ENCODE measurements at regions not wholly inside any gene's neighbourhood (a gene's known extent, or its start where the extent isn't known, plus 50 kb on each side); places are given as distances from the start of the nearest gene placed in this dataset.

- TF ChIP-seq, protein P1, sequence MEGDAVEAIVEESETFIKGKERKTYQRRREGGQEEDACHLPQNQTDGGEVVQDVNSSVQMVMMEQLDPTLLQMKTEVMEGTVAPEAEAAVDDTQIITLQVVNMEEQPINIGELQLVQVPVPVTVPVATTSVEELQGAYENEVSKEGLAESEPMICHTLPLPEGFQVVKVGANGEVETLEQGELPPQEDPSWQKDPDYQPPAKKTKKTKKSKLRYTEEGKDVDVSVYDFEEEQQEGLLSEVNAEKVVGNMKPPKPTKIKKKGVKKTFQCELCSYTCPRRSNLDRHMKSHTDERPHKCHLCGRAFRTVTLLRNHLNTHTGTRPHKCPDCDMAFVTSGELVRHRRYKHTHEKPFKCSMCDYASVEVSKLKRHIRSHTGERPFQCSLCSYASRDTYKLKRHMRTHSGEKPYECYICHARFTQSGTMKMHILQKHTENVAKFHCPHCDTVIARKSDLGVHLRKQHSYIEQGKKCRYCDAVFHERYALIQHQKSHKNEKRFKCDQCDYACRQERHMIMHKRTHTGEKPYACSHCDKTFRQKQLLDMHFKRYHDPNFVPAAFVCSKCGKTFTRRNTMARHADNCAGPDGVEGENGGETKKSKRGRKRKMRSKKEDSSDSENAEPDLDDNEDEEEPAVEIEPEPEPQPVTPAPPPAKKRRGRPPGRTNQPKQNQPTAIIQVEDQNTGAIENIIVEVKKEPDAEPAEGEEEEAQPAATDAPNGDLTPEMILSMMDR (IDR thresholded peaks at IDR 0.05; ENCODE audit: unreplicated experiment): no peak
- Mint-ChIP-seq H3K4me3 (ENCODE audit: unreplicated experiment) (no peak overlapping the region), H3K9me3 (ENCODE audit: unreplicated experiment) (no peaks in the 10 kb centered on the region), H3K27ac (ENCODE audit: low read depth, unreplicated experiment) (no peak overlapping the region), H3K27me3 (ENCODE audit: insufficient read depth, unreplicated experiment) (no peaks in the 10 kb centered on the region), H3K36me3 (ENCODE audit: insufficient read depth, unreplicated experiment) (no peaks in the 10 kb centered on the region), H3K4me1 (ENCODE audit: insufficient read depth, unreplicated experiment) (peaks cover 16% of the 10 kb centered on the region)
- ChIA-PET CTCF (interaction anchor here (0.6 kb wide), 2 partner anchors 25 to 781 kb away, joined by 3 to 5 read pairs; no protein-coding TSS in a partner anchor), POLR2A (interaction anchor here (0.7 to 1.3 kb wide), 2 partner anchors 31 to 36 kb away, joined by 3 read pairs; no protein-coding TSS in a partner anchor)
- intact Hi-C loops (cut with micrococcal nuclease): no loop called here
- no TSS peak for BruUV-seq (replicated peaks)
- no peak for DNase-seq (ENCODE audit: unreplicated experiment)
These were observed 60.6 kb upstream of the NEDD4L start for GRCh38 chr18:57983472-57983871.

DNA sequence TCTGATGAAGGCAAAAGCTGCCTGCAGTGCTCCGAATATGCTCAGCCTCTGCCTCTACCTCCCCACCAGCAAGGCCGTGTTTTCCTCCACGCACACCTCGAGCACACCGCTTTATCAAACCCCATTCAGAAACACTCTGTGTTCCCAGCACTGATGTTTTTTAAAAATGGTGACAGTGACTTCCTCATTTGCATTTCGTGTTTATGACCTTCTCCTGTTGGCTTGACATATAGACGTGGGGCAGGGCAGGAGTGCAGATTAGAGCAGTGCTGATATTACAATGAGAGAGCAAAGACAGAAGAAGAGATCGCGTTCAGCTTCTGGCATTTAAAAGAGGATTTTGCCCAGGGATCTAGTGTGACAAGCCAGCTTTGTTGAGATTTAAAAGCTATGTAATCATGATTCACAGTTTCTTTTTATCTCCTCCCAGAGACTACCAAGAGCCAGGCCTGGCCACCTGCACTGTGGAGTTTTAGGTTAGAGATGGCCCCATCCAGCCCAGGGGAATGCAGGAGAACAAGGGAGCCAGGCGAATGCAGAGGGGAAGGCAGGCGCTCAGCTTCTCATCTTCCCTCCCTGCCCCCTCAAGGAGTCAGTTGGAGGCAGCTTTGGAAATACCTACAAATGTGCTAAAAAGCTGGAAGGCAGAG is 61.5 kb upstream of the NEDD4L start:
- intact Hi-C loops (cut with micrococcal nuclease): no loop called here
- no peak for DNase-seq (ENCODE audit: unreplicated experiment)
- ChIA-PET CTCF (interaction anchor here (0.8 to 1.4 kb wide), 2 partner anchors 50 to 96 kb away, joined by 3 read pairs; no protein-coding TSS in a partner anchor), POLR2A (interaction anchor here (1.3 kb wide), 1 partner anchor 35 kb away, joined by 3 read pairs; no protein-coding TSS in a partner anchor)
- Mint-ChIP-seq H3K4me1 (ENCODE audit: insufficient read depth, unreplicated experiment) (peaks cover 16% of the 10 kb centered on the region), H3K27me3 (ENCODE audit: insufficient read depth, unreplicated experiment) (no peaks in the 10 kb centered on the region), H3K4me3 (ENCODE audit: unreplicated experiment) (no peak overlapping the region), H3K27ac (ENCODE audit: low read depth, unreplicated experiment) (no peak overlapping the region), H3K36me3 (ENCODE audit: insufficient read depth, unreplicated experiment) (no peaks in the 10 kb centered on the region), H3K9me3 (ENCODE audit: unreplicated experiment) (no peaks in the 10 kb centered on the region)
- TF ChIP-seq, protein P1 (IDR thresholded peaks at IDR 0.05; ENCODE audit: unreplicated experiment): no peak
- no TSS peak for BruUV-seq (replicated peaks)

DNA sequence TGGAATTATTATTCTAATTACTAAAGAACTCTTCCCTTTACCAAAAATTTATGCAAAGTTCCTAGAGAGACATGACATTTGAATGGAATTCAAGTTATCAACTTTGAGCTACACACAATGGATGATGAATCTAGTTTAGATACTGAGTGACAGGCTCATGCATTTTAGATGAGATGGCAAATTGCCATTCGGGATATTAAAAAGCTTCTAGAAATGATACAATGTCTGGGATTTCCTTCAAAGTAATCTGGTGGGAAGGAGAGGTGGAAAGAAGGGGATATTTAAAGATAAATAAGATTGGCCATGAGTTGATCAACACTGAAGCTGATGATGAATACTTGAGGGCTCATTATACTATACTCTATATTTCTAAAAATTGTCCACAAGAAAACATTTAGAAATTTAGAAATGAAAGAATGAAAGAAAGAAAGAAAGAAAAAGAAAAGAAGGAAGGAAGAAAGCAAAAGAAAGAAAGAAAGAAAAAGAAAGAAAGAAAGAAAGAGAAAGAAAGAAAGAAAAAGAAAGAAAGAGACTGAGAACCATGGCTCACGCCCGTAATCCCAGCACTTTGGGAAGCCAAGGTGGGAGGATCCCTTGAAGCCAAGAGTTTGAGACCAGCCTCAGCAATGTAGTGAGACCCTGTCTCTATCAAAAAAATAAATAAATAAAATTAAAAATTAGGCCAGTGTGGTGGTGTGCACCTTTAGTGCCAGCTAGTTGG is 62.6 kb upstream of the NEDD4L start:
- DNase-seq (ENCODE audit: unreplicated experiment): no peak
- no TSS peak for BruUV-seq (replicated peaks)
- ChIA-PET POLR2A (interaction anchor here (0.5 to 1.8 kb wide), 4 partner anchors 8 to 40 kb away, joined by 3 to 9 read pairs (median 5); no protein-coding TSS in a partner anchor), CTCF (interaction anchor here (0.5 to 1.4 kb wide), 3 partner anchors 12 to 95 kb away, joined by 3 read pairs; no protein-coding TSS in a partner anchor)
- Mint-ChIP-seq H3K27me3 (ENCODE audit: insufficient read depth, unreplicated experiment) (no peaks in the 10 kb centered on the region), H3K9me3 (ENCODE audit: unreplicated experiment) (no peaks in the 10 kb centered on the region), H3K4me1 (ENCODE audit: insufficient read depth, unreplicated experiment) (peaks cover 16% of the 10 kb centered on the region), H3K4me3 (ENCODE audit: unreplicated experiment) (no peak overlapping the region), H3K36me3 (ENCODE audit: insufficient read depth, unreplicated experiment) (no peaks in the 10 kb centered on the region), H3K27ac (ENCODE audit: low read depth, unreplicated experiment) (no peak overlapping the region)
- intact Hi-C loops (cut with micrococcal nuclease): no loop called here
- TF ChIP-seq, protein P1 (IDR thresholded peaks at IDR 0.05; ENCODE audit: unreplicated experiment): no peak

All from MCF 10A (cell line).